DMS114 treated with DMSO at 0.1 percent for 48 hours (cell line): ENCODE measurements at regions not wholly inside any gene's neighbourhood (a gene's known extent, or its start where the extent isn't known, plus 50 kb on each side); places are given as distances from the start of the nearest gene placed in this dataset.

Experiments
- DNase-seq: peaks from one replicate; lab custom pipeline; 2025; ENCODE audit not compliant: unreplicated experiment; lab: John Stamatoyannopoulos, UW

- DNase-seq: no peak
Measured at GRCh38 chr9:96089452-96090085, 212.4 kb downstream of the HSD17B3 start.

GRCh38 chr9:96088510-96088909 lies 213.0 kb downstream of the ERCC6L2 start:
- DNase-seq: no peak

GRCh38 chr9:96087669-96088299 lies 212.3 kb downstream of the ERCC6L2 start:
- DNase-seq: no peak

- DNase-seq: no peak
Measured at GRCh38 chr9:96086936-96087571, 211.6 kb downstream of the ERCC6L2 start.

DNA sequence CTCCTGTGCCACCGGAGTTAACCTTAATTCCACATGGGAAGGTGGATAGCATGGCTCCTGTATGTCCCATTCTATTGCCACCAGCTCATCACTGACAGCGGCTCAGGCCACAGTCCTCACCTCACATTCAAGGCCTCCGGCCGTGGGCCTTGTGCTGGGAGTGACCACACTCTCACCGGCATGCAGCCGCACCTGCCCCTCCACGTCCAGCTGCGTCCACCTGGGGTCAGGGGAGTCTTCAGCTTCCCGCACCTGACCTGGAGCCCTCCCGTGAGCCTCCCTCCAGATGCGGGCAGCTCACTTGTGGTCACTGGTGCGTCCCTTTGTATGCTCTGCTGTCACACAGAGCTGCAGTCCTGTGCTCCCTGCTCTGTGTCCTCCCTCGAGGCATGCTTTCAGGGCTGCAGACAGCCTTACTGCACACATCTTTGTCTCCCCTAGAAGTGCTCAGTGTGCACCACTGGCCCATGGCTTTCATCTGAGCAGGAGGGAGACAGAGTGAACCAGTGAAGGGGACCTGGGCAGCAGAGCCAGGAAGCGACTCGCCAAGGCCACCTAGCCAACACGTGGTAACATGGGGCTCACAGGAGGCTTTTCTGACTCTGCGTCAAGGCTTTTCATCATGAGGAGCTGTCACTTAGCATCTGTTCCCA lies 210.1 kb downstream of the ERCC6L2 start:
- no peak for DNase-seq

- DNase-seq: no peak
Measured at GRCh38 chr9:96084331-96084734, 208.8 kb downstream of the ERCC6L2 start.

DNA sequence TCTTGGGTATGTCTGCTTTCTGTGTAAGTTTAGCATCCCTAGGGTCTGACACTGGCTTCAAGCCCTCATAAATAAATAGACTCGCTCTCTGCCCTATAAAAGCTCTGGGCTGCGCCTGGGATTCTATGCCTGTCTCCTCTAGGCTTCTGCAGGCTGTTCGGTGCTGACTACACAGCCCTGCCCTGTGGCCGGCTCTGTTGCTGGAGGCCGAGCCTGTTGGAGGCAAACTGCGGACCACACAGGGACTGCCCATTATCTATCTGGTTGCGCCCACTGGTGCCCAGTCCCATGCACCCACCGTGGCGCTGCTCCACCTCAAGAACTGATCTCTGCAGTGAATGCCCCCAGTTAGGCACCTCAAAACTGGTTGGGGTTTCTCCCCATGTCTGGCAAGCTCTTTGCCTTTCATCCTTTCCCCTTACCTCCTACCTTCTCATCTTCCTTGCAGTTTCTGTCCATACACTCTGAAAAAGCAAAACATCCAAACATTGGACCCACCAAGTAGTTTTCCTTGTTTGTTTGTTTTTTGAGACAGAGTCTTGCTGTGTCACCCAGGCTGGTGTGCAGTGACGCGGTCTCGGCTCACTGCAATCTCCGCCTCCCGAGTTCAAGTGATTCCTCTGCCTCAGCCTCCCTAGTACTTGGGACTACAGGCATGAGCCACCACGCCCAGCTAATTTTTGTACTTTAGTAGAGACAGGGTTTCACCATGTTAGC lies 207.2 kb downstream of the ERCC6L2 start:
- DNase-seq: no peak

- DNase-seq: no peak
Measured at GRCh38 chr9:96080364-96080763, 204.9 kb downstream of the ERCC6L2 start.

DNA sequence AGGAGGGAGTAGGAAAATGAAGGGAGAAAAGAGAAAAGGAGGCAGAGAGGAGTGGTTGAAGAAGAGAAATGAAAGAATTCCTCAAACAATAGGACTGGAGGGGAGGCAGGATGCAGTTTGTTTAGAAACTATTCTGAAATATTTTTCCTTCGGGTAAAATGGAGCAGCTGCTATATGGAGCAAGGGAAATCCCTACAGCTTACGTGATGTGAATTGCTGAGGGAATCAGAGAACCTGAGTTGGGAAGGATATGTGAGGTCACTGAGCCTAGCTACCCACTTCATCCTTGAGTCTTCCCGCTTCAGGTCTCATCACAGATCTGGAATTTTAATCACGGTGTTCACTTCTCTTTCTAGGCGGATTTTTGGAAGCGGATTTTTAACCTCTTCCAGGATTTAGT lies 204.3 kb downstream of the ERCC6L2 start:
- DNase-seq: no peak

GRCh38 chr9:96078897-96079490 lies 203.5 kb downstream of the ERCC6L2 start:
- DNase-seq: no peak

GRCh38 chr9:96075757-96076156 lies 200.3 kb downstream of the ERCC6L2 start:
- no peak for DNase-seq

DNA sequence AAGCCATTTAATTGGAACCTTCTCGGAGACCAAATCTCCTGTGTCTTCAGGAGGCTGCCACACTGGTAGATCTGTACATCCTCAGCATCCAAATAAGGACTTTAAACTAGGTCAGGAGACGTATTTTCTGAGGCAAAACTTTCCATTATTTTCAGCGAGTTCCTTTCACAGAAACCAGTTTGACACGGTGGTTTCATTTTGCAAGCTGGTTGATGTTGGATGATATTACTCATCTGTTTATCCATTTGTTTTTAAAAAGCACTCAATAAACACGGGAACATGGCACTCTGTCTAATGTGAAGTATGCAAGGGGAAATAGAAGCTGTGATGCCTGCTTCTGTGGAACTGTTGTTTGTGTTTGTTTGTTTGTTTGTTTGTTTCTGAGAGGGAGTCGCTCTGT lies 199.6 kb downstream of the ERCC6L2 start:
- no peak for DNase-seq

DNA sequence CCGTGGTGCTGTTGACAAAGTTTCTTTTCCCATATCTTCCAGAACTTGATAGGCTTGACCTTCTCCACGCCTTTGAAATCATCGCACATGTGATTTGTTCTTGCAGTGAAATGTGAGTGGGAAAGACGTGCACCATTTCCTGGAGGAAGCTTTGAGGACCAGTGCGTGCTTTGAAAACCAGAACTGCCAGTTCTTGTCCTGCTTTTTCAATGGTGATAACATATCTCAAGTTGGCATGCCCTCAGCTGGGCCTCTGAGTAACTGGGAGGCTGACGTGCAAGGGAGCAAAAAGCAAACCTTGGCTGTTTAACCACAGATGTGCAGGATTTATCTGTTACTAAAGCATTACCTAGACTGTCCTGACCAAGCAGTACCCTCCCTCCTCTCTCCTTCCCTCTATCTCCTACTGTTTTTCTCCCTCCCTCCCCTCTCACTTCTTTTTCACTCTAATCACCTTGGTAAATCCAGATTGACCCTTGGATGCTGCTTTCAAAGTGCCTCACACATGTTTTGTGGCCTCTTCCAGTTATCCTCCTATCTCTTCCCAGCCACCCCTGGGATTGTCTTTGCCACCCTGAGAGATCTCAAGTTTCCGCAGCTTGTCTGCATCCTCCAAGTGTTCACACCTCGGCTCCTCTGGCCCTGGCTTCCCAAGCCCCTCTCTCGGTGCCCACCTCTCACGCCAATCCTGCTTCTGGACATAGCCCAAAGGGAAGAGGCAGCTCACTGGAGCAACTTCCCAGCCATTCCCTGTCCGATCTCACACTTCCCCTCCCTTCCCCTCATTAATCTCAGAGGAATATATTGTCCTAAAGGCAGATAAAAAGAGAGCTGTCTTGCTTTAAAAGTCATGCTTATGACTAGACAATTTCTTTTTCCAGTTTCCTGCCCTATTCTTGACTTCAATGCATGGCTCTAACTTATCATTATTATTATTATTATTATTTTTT lies 198.3 kb downstream of the ERCC6L2 start:
- no peak for DNase-seq

- no peak for DNase-seq
Measured at GRCh38 chr9:96072930-96073329, 197.4 kb downstream of the ERCC6L2 start.

DNA sequence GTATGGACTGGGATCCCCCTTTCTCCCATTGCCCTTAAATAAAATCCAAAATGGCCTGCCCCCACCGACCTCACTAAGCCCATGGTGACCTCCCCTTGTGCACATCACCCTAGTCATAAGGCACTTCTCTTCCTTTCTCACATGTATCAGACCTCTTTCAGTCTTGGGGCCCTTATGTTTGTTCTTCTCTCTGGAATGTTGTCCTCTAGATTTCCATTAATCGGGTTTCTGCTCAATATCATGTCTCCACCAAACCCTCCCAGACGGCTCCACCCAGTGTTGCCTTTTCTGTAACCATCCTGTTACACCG lies 196.3 kb downstream of the ERCC6L2 start:
- DNase-seq: no peak

DNA sequence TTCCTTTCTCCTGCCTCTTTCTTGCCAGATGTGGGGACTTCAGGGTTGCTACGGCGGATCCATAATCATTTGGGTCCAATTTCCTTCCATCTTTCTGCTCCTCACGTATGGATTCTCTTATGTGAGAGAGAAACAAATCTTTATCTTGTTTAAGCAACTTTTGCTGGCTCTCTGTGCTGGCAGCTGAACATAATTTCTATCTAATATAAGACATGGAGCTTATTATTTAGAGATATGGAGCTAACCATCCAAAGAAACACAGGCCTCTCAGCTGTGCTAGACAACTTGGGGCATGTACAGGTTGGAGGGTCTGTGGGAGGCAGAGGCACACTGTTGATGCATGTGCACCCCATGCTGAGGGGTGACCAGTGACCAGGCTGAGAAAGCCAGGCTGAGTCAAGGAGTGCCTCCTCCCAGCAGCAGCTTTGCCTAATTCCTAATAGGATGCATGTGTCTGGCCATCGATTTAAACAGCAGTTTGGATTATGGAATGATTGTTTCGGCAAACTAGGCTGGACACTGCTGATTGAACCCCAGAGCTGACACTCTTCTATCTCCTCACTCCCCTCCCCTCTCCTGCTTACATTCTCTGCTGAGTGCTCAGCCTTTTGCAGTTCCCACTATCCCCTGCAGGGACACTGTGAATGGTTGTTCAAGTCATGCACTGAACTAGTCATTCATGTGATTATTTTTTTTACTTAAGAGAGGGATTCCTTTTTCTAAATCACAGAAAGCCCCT lies 195.8 kb downstream of the ERCC6L2 start:
- peak; percentile 1 for DNase-seq

- DNase-seq: no peak
Measured at GRCh38 chr9:96069629-96070220, 194.2 kb downstream of the ERCC6L2 start.

DNA sequence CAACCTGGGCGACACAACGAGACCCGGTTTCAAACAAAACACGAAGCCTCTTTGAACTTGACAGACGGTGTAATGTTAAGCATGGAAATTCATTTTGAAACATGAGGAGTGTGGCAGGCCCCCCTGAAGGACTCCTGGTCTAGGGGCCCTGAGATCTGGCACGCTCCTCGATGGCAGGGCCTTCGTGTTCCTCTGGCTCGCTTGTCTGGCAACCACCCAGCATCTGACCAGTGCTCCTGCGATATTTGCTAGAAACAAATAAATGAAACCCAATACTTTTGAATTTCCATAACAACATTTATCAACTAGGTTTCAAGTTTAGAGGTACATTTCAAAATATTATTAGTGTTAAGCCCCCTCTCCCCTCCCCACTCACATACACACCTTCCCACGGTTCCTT lies 193.0 kb downstream of the ERCC6L2 start:
- no peak for DNase-seq

DNA sequence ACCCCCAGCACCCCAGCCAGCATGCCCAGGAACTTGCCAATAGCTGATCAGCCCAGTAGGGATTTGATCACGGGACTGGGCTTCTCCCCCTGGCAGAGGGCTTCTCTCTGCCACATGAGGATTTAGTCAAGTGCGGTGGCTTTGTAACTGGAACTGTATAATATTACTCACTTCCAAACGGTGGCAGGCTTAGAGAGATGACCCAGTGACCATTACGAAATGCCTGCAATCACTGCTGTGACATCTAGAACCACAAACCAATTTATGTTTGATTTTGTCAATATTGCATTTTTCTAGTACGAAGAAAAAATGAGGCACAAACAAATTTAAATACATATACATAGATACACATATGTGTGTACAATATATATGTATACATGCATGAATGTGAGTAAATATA lies 192.1 kb downstream of the ERCC6L2 start:
- DNase-seq: no peak
